Astrocyte of the spinal cord (primary cell): ENCODE measurements at regions not wholly inside any gene's neighbourhood (a gene's known extent, or its start where the extent isn't known, plus 50 kb on each side); places are given as distances from the start of the nearest gene placed in this dataset.
"Not testable (repeated sequence)": the region's sequence is repeated elsewhere in the genome, so short reads cannot be mapped to it uniquely, and the experiment has no call there.

Experiments
- DNase-seq: peaks from one replicate; pipeline ENCODE4 v3.0.0; 2011; ENCODE audit warnings: low read depth, low spot score
- H3K4me3 ChIP-seq: 2 replicates; pipeline ENCODE4 v1.5.1; 2011; ENCODE audit warnings: low read depth, mild to moderate bottlenecking, low read length, moderate library complexity
- CTCF ChIP-seq: IDR thresholded peaks from 2 replicates; pipeline ENCODE4 v1.5.1; 2012; ENCODE audit warnings: low read depth, mild to moderate bottlenecking, low read length, inconsistent platforms
- in situ Hi-C: cut with HindIII; loops from 2 replicates; pipeline ENCODE4 v1.10.0; 2017; ENCODE audit warnings: low sequenced_read_pairs

DNA sequence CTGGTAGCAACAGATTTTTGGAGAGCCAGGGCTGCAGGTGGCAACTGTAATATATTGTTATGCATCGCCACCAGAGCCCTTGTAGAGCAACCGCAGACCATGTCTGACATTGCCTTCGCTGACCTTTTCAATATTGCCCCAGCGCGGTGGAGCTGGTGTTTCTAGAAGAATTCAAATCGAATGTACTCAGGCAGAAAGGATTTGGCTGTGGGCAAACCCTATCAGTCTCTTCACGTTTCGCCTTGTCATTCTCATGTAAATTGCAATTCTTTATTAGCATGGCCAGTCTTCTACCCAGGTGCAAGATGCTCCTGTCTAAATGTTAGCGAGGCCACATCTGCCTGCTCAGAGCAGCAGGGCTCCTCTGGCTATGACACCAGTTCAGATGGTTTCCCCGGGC, 490.2 kb upstream of the AUTS2 start:
- DNase-seq, result no peak
- H3K4me3 ChIP-seq, result no peak overlapping the region
- in situ Hi-C loops, result no loop called here
- no peak for TF ChIP-seq CTCF

DNA sequence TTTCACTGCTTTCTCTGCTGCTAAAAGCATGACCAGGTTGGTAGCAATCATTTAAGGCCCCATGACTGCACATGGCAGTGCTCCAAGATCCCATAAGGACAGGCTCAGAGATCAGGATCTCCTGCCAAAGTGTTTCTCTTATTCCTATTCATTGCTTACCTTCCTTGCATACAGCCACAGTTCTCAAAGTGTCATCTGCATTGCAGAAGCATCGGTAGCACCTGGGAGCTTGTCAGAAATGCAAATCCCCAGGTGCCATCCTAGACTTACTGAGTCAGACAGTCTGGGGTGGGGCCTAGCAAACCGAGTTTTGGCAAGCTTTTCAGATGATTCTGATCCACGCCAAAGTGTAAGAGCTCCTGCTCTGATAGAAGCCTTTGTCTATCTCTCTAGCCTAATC, 489.0 kb upstream of the AUTS2 start:
- in situ Hi-C loops, result no loop called here
- TF ChIP-seq CTCF, result no peak
- H3K4me3 ChIP-seq, result no peak overlapping the region
- no peak for DNase-seq

GRCh38 chr7:69109879-69110278, 488.4 kb upstream of the AUTS2 start:
- DNase-seq, result no peak
- no peak for TF ChIP-seq CTCF
- no peak overlapping the region for H3K4me3 ChIP-seq
- in situ Hi-C loops, result no loop called here

DNA sequence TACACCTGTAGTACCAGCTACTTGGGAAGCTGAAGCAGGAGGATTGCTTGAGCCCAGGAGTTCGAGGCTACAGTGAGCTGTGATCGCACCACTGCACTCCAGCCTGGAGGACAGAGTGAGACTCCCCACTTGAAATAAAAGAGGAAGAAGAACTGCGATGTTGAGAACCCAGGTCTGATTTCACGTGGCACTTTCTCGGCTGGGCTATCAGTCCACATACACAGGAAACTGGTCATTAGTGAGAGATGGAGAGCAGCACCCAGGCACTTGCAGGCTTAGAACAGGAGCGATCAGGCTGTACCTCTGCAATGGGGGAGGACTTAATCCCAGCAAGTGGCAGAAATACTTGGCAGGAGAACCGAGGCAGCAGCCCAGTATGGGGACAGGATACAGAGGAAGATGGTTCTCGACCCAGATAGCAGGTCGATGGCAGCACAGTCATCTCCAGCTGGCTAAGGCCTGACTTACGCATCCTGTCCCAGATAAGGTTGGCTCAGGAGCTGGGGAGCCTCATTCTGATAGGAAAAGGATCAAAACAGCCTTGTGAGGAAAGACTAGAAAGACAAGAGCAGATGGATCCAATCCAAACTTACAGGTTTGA, 487.7 kb upstream of the AUTS2 start:
- no peak for TF ChIP-seq CTCF
- no peak overlapping the region for H3K4me3 ChIP-seq
- in situ Hi-C loops, result no loop called here
- DNase-seq, result no peak

DNA sequence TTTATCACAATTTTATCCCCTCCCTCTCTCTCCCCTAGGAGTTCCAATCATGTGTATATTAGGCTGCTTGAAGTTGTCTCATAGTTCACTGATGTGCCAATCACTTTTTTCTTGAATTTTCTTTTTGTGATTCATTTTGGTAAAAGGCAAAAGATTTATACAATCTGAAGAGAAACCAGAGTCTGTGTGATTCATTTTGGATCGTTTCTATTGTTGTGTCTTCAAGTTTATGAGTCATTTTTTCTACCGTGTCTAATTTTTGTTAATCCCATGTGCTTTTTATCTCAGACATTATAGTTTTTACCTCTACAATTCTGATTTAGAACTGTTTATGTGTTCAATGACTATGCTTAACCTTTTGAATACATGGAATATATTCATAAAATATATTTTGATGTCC, 483.9 kb upstream of the AUTS2 start:
- in situ Hi-C loops, result no loop called here
- no peak overlapping the region for H3K4me3 ChIP-seq
- TF ChIP-seq CTCF, result no peak
- no peak for DNase-seq

- DNase-seq, result no peak
- H3K4me3 ChIP-seq, result no peak overlapping the region
- no peak for TF ChIP-seq CTCF
- in situ Hi-C loops, result no loop called here
Observed at GRCh38 chr7:69115788-69116187, 482.5 kb upstream of the AUTS2 start.

- in situ Hi-C loops, DNase-seq, H3K4me3 ChIP-seq: not testable (repeated sequence)
Observed at GRCh38 chr7:69116196-69116595, 482.1 kb upstream of the AUTS2 start.
